ENCODE measurements at regions not wholly inside any gene's neighbourhood (a gene's known extent, or its start where the extent isn't known, plus 50 kb on each side); places are given as distances from the start of the nearest gene placed in this dataset.

- no peak overlapping the region for H3K4me2 ChIP-seq (ENCODE audit: low read length)
- no peak overlapping the region for H3K4me3 ChIP-seq (ENCODE audit: low read depth, low read length, poor library complexity, severe bottlenecking)
- no peak overlapping the region for H3K27ac ChIP-seq (ENCODE audit: low read depth, low read length, poor library complexity, severe bottlenecking)
- POLR2A ChIA-PET: interaction anchor here (0.8 kb wide), 1 partner anchor 149 kb away, joined by 3 read pairs; no protein-coding TSS in a partner anchor
- H3K36me3 ChIP-seq (ENCODE audit: insufficient read depth, low read length): no peaks in the 10 kb centered on the region
- H3K9me2 ChIP-seq (ENCODE audit: insufficient read depth, low read length): no peaks in the 10 kb centered on the region
- H4K20me1 ChIP-seq (ENCODE audit: insufficient read depth, low read length): no peaks in the 10 kb centered on the region
- no peak for DNase-seq (ENCODE audit: low spot score)
- intact Hi-C loops (cut with micrococcal nuclease; ENCODE audit: unreplicated experiment): no loop called here
- H3K79me2 ChIP-seq (ENCODE audit: insufficient read depth, low read depth, low read length): no peaks in the 10 kb centered on the region
- TF ChIP-seq EZH2phosphoT487 (IDR thresholded peaks at IDR 0.05; ENCODE audit: borderline replicate concordance, low read depth, low read length): no peak
- TF ChIP-seq CTCF (conservative IDR thresholded peaks at IDR 0.05; ENCODE audit: low read length): no peak
- CTCF ChIA-PET (ENCODE audit: unreplicated experiment): no interaction called here
- H2AFZ ChIP-seq (ENCODE audit: low read length): no peak overlapping the region
- BruUV-seq (replicated peaks): no TSS peak
- H3K9me3 ChIP-seq (ENCODE audit: low read length): no peaks in the 10 kb centered on the region
- H3K4me1 ChIP-seq (ENCODE audit: insufficient read depth, low read length, poor library complexity, severe bottlenecking): no peaks in the 10 kb centered on the region
Measured at GRCh38 chr16:65981057-65981456, 385.4 kb upstream of the CDH5 start.

GRCh38 chr16:65975049-65975708, 391.3 kb upstream of the CDH5 start:
- H3K79me2 ChIP-seq (ENCODE audit: insufficient read depth, low read depth, low read length): no peaks in the 10 kb centered on the region
- TF ChIP-seq EZH2phosphoT487 (IDR thresholded peaks at IDR 0.05; ENCODE audit: borderline replicate concordance, low read depth, low read length): no peak
- no peak overlapping the region for H3K27ac ChIP-seq (ENCODE audit: low read depth, low read length, poor library complexity, severe bottlenecking)
- H3K9me3 ChIP-seq (ENCODE audit: low read length): no peaks in the 10 kb centered on the region
- no peaks in the 10 kb centered on the region for H4K20me1 ChIP-seq (ENCODE audit: insufficient read depth, low read length)
- no peaks in the 10 kb centered on the region for H3K9me2 ChIP-seq (ENCODE audit: insufficient read depth, low read length)
- no peak overlapping the region for H3K4me3 ChIP-seq (ENCODE audit: low read depth, low read length, poor library complexity, severe bottlenecking)
- no peak overlapping the region for H3K4me2 ChIP-seq (ENCODE audit: low read length)
- DNase-seq (ENCODE audit: low spot score): no peak
- H3K36me3 ChIP-seq (ENCODE audit: insufficient read depth, low read length): no peaks in the 10 kb centered on the region
- BruUV-seq (replicated peaks): no TSS peak
- intact Hi-C loops (cut with micrococcal nuclease; ENCODE audit: unreplicated experiment): no loop called here
- no peak overlapping the region for H2AFZ ChIP-seq (ENCODE audit: low read length)
- H3K4me1 ChIP-seq (ENCODE audit: insufficient read depth, low read length, poor library complexity, severe bottlenecking): no peaks in the 10 kb centered on the region
- CTCF ChIA-PET (ENCODE audit: unreplicated experiment): no interaction called here
- POLR2A ChIA-PET: no interaction called here

- no peak overlapping the region for H2AFZ ChIP-seq (ENCODE audit: low read length)
- CTCF ChIA-PET (ENCODE audit: unreplicated experiment): no interaction called here
- no TSS peak for BruUV-seq (replicated peaks)
- no peaks in the 10 kb centered on the region for H3K36me3 ChIP-seq (ENCODE audit: insufficient read depth, low read length)
- H3K4me3 ChIP-seq (ENCODE audit: low read depth, low read length, poor library complexity, severe bottlenecking): no peak overlapping the region
- H4K20me1 ChIP-seq (ENCODE audit: insufficient read depth, low read length): no peaks in the 10 kb centered on the region
- no peak overlapping the region for H3K4me2 ChIP-seq (ENCODE audit: low read length)
- POLR2A ChIA-PET: no interaction called here
- no peaks in the 10 kb centered on the region for H3K79me2 ChIP-seq (ENCODE audit: insufficient read depth, low read depth, low read length)
- DNase-seq (ENCODE audit: low spot score): no peak
- intact Hi-C loops (cut with micrococcal nuclease; ENCODE audit: unreplicated experiment): no loop called here
- TF ChIP-seq CTCF (conservative IDR thresholded peaks at IDR 0.05; ENCODE audit: low read length): no peak
- TF ChIP-seq EZH2phosphoT487 (IDR thresholded peaks at IDR 0.05; ENCODE audit: borderline replicate concordance, low read depth, low read length): no peak
- no peaks in the 10 kb centered on the region for H3K9me3 ChIP-seq (ENCODE audit: low read length)
- no peaks in the 10 kb centered on the region for H3K9me2 ChIP-seq (ENCODE audit: insufficient read depth, low read length)
- no peaks in the 10 kb centered on the region for H3K4me1 ChIP-seq (ENCODE audit: insufficient read depth, low read length, poor library complexity, severe bottlenecking)
- no peak overlapping the region for H3K27ac ChIP-seq (ENCODE audit: low read depth, low read length, poor library complexity, severe bottlenecking)
Measured at GRCh38 chr16:65967376-65967775, 399.1 kb upstream of the CDH5 start.
